ENCODE measurements at regions not wholly inside any gene's neighbourhood (a gene's known extent, or its start where the extent isn't known, plus 50 kb on each side); places are given as distances from the start of the nearest gene placed in this dataset.

DNA sequence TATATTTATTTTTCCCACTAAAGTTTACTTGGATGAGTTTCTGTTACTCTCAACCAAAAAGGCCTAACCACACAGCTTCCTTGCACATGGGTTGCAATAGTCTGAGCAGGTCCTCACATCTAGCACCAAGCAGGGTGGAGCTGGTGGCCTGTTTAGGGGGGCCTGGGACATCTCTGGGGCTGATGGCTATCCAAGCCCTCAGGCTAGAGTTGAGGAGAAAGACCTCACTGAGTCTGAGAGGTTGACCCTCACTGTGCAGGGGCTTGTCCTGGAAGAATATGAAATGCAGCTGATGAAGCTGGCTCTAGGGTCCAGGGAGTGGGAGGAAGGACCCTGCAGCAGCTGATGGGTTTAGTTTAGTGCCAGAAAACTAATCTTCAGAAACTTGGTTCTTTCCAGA is 217.1 kb upstream of the MVB12B start:
- no peak for TF ChIP-seq POLR2AphosphoS5 (IDR thresholded peaks at IDR 0.05; ENCODE audit: borderline replicate concordance, low read depth, low read length)
- no peak for TF ChIP-seq EZH2 (IDR thresholded peaks at IDR 0.05)

All from SK-N-MC (cell line).